ENCODE measurements at regions not wholly inside any gene's neighbourhood (a gene's known extent, or its start where the extent isn't known, plus 50 kb on each side); places are given as distances from the start of the nearest gene placed in this dataset.

- DNase-seq (ENCODE audit: low spot score): no peak
- H3K27ac ChIP-seq (ENCODE audit: low read depth, low read length, poor library complexity, severe bottlenecking): no peak overlapping the region
- ChIA-PET POLR2A (interaction anchor here (1.2 kb wide), 1 partner anchor 10 kb away, joined by 4 read pairs; no protein-coding TSS in a partner anchor), CTCF (ENCODE audit: unreplicated experiment) (no interaction called here)
- H3K4me1 ChIP-seq (ENCODE audit: insufficient read depth, low read length, poor library complexity, severe bottlenecking): peaks cover 10% of the 10 kb centered on the region
- no peaks in the 10 kb centered on the region for H4K20me1 ChIP-seq (ENCODE audit: insufficient read depth, low read length)
- no peak overlapping the region for H3K4me2 ChIP-seq (ENCODE audit: low read length)
- no peaks in the 10 kb centered on the region for H3K36me3 ChIP-seq (ENCODE audit: insufficient read depth, low read length)
- H2AFZ ChIP-seq (ENCODE audit: low read length): no peak overlapping the region
- H3K9me2 ChIP-seq (ENCODE audit: insufficient read depth, low read length): no peaks in the 10 kb centered on the region
- no peaks in the 10 kb centered on the region for H3K9me3 ChIP-seq (ENCODE audit: low read length)
- no TSS peak for BruUV-seq (replicated peaks)
- no peaks in the 10 kb centered on the region for H3K79me2 ChIP-seq (ENCODE audit: insufficient read depth, low read depth, low read length)
- no peak for TF ChIP-seq EZH2phosphoT487 (IDR thresholded peaks at IDR 0.05; ENCODE audit: borderline replicate concordance, low read depth, low read length)
- TF ChIP-seq CTCF (conservative IDR thresholded peaks at IDR 0.05; ENCODE audit: low read length): no peak
- H3K4me3 ChIP-seq (ENCODE audit: low read depth, low read length, poor library complexity, severe bottlenecking): no peak overlapping the region
- intact Hi-C loops (cut with micrococcal nuclease; ENCODE audit: unreplicated experiment): no loop called here
Observed at GRCh38 chr5:68372161-68372560, 156.6 kb downstream of the PIK3R1 start.

- Histone ChIP-seq H3K79me2 (ENCODE audit: insufficient read depth, low read depth, low read length) (no peaks in the 10 kb centered on the region), H4K20me1 (ENCODE audit: insufficient read depth, low read length) (no peaks in the 10 kb centered on the region), H3K4me3 (ENCODE audit: low read depth, low read length, poor library complexity, severe bottlenecking) (no peak overlapping the region), H2AFZ (ENCODE audit: low read length) (no peak overlapping the region), H3K27ac (ENCODE audit: low read depth, low read length, poor library complexity, severe bottlenecking) (no peak overlapping the region), H3K4me1 (ENCODE audit: insufficient read depth, low read length, poor library complexity, severe bottlenecking) (peaks cover 10% of the 10 kb centered on the region), H3K36me3 (ENCODE audit: insufficient read depth, low read length) (no peaks in the 10 kb centered on the region), H3K4me2 (ENCODE audit: low read length) (no peak overlapping the region), H3K9me3 (ENCODE audit: low read length) (no peaks in the 10 kb centered on the region), H3K9me2 (ENCODE audit: insufficient read depth, low read length) (no peaks in the 10 kb centered on the region)
- no peak for TF ChIP-seq EZH2phosphoT487 (IDR thresholded peaks at IDR 0.05; ENCODE audit: borderline replicate concordance, low read depth, low read length)
- ChIA-PET POLR2A (interaction anchor here (0.9 kb wide), 1 partner anchor 1292 kb away, joined by 4 read pairs; no protein-coding TSS in a partner anchor), CTCF (ENCODE audit: unreplicated experiment) (no interaction called here)
- intact Hi-C loops (cut with micrococcal nuclease; ENCODE audit: unreplicated experiment): no loop called here
- no TSS peak for BruUV-seq (replicated peaks)
- DNase-seq (ENCODE audit: low spot score): no peak
Observed at GRCh38 chr5:68373050-68373449, 157.5 kb downstream of the PIK3R1 start.

GRCh38 chr5:68374796-68375518, 159.4 kb downstream of the PIK3R1 start:
- Histone ChIP-seq H3K36me3 (ENCODE audit: insufficient read depth, low read length) (no peaks in the 10 kb centered on the region), H3K4me2 (ENCODE audit: low read length) (no peak overlapping the region), H4K20me1 (ENCODE audit: insufficient read depth, low read length) (no peaks in the 10 kb centered on the region), H3K9me3 (ENCODE audit: low read length) (no peaks in the 10 kb centered on the region), H3K4me3 (ENCODE audit: low read depth, low read length, poor library complexity, severe bottlenecking) (no peak overlapping the region), H3K27ac (ENCODE audit: low read depth, low read length, poor library complexity, severe bottlenecking) (no peak overlapping the region), H3K79me2 (ENCODE audit: insufficient read depth, low read depth, low read length) (no peaks in the 10 kb centered on the region), H3K4me1 (ENCODE audit: insufficient read depth, low read length, poor library complexity, severe bottlenecking) (peaks cover under 1% of the 10 kb centered on the region), H3K9me2 (ENCODE audit: insufficient read depth, low read length) (no peaks in the 10 kb centered on the region), H2AFZ (ENCODE audit: low read length) (no peak overlapping the region)
- BruUV-seq (replicated peaks): no TSS peak
- DNase-seq (ENCODE audit: low spot score): no peak
- ChIA-PET CTCF (ENCODE audit: unreplicated experiment) (no interaction called here), POLR2A (interaction anchor here (1.1 kb wide), 1 partner anchor 13 kb away, joined by 3 read pairs; no protein-coding TSS in a partner anchor)
- intact Hi-C loops (cut with micrococcal nuclease; ENCODE audit: unreplicated experiment): no loop called here
- TF ChIP-seq EZH2phosphoT487 (IDR thresholded peaks at IDR 0.05; ENCODE audit: borderline replicate concordance, low read depth, low read length) (no peak), CTCF (conservative IDR thresholded peaks at IDR 0.05; ENCODE audit: low read length) (no peak)
